IPS DF 6.9 (cell line): ENCODE measurements at regions not wholly inside any gene's neighbourhood (a gene's known extent, or its start where the extent isn't known, plus 50 kb on each side); places are given as distances from the start of the nearest gene placed in this dataset.

Experiments used
- DNase-seq: peaks from one replicate; pipeline ENCODE4 v3.0.0-alpha.2; 2013; ENCODE audit warnings: low read depth, low spot score
- H3K27ac ChIP-seq: one replicate; pipeline ENCODE4 v1.5.1; 2013; ENCODE audit warnings: low read length, control low read depth
- H3K27me3 ChIP-seq: 2 replicates; pipeline ENCODE4 v1.6.1; 2013; ENCODE audit warnings: mild to moderate bottlenecking, low read length; ENCODE audit not compliant: control insufficient read depth, insufficient read depth
- H3K36me3 ChIP-seq: 2 replicates; pipeline ENCODE4 v1.6.1; 2013; ENCODE audit warnings: low read length; ENCODE audit not compliant: control insufficient read depth, insufficient read depth
- H3K4me1 ChIP-seq: 2 replicates; pipeline ENCODE4 v1.6.1; 2013; ENCODE audit warnings: low read length; ENCODE audit not compliant: control insufficient read depth, insufficient read depth
- H3K4me3 ChIP-seq: 2 replicates; pipeline ENCODE4 v1.5.1; 2013; ENCODE audit warnings: mild to moderate bottlenecking, low read length
- H3K9me3 ChIP-seq: 2 replicates; pipeline ENCODE4 v1.6.1; 2013; ENCODE audit warnings: low read length, inconsistent platforms; ENCODE audit not compliant: control insufficient read depth, insufficient read depth
- WGBS: extraction: QIAGEN DNeasy Blood & Tissue Kit; methylation state at CpG from one replicate; pipeline ENCODE4 v1.1.7; 2013; ENCODE audit warnings: mixed read lengths, missing lambda C conversion rate; ENCODE audit not compliant: insufficient read length, insufficient coverage; 5-methylcytosine and 5-hydroxymethylcytosine counted together

DNA sequence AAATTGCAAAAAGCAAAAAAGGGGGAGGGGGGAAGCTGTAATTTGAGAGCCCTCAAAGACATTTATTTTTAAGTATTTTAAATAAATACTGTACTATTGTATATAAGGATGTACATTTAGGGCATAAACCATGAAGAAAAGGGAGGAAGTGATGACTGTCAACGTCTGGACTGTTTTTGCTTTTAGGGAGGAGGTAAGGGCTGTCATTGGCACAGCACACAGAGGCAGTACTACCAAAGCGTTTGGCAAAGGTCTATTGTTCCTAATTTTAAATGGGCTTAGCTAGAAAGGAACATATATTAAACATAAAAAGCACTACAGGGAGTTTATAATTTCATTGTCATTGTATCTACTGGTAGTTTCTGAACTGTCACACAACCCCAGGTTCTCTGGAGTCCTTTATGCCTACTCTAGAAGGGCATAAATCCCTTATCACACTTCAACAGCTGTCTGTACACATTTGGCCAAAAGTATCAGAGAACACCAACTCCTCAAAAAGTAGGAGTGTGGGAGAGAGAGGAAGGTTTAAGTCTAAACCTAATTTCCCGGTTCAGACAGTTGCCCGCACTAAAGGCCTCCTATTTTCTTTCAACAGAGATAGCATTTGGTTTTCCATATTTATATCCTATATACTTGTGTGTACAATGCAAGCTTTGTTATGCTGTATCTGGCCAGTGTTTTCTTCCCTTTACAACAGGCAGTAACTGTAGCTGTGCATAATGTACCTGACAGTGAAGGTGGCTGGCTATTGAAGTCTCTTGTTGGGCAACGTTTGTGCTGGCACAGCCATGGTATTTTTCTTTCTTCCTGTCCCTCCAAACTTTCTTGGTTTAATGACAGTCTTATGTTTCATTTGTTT is 406.2 kb downstream of the KLF5 start:
- H3K9me3 ChIP-seq: no peaks in the 10 kb centered on the region
- DNase-seq: no peak
- no CpG with 5 or more reads among the region's 5 CpGs for WGBS
- H3K4me1 ChIP-seq: no peaks in the 10 kb centered on the region; the same call in 1 of the 2 replicates
- H3K27ac ChIP-seq: no peak overlapping the region
- H3K36me3 ChIP-seq: no peaks in the 10 kb centered on the region
- H3K27me3 ChIP-seq: no peaks in the 10 kb centered on the region
- no peak overlapping the region for H3K4me3 ChIP-seq

DNA sequence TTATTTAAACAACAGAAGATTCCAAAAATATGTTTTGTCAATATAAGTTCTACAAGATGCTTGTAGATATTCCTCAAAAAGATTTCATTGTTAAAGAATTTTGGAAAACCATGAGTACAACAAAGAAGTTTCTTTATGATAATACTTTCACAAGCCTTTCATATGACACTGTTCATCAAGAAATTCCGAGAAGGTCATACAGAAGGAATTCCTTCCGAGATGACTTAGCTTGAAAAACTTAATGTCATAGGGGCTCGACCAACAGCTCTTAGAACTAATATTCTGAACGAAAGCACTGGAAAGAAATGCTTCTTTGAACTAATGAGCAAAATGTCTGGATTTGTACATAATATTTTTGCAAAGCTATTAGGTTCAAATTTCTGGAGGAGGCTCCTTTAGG is 403.4 kb downstream of the KLF5 start:
- no peak for DNase-seq
- no CpG with 5 or more reads among the region's 4 CpGs for WGBS
- H3K36me3 ChIP-seq: no peaks in the 10 kb centered on the region
- no peak overlapping the region for H3K27ac ChIP-seq
- H3K4me1 ChIP-seq: no peaks in the 10 kb centered on the region; the same call in 1 of the 2 replicates
- H3K27me3 ChIP-seq: no peaks in the 10 kb centered on the region
- H3K9me3 ChIP-seq: no peaks in the 10 kb centered on the region
- no peak overlapping the region for H3K4me3 ChIP-seq

DNA sequence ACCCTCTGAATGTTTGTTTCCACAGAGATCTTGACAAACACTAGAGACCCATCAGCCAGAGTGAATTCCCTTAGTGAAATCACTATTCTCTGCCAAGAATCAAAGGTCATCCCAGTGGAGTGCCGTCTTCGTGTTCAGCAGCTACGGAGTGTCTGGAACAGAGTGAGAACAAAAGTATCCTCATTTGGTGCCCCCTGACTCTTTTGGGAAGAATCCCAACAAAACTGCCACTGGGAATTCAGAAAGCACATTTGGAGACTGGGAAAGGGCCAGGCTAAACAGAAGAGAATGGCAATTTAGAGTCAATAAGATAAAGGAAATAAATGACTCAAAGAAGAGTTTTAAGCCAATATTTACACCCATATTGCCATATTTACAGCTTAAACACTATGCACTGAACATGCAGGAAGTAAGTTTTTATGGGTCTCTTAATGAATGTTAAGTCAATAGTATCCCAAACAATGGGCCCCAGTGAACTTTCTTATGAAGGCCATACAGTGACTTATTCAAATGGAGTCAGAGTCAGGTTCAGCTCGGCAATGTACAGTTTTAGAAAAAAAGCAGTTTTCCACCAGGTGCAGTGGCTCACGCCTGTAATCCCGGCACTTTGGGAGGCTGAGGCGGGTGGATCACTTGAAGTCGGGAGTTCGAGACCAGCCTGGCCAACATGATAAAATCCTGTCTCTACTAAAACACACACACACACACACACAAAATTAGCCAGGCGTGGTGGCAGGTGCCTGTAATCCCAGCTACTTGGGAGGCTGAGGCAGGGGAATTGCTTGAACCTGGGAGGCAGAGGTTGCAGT is 392.6 kb downstream of the KLF5 start:
- no peak for DNase-seq
- Histone ChIP-seq H3K27me3 (no peaks in the 10 kb centered on the region), H3K9me3 (no peaks in the 10 kb centered on the region), H3K4me1 (no peaks in the 10 kb centered on the region), H3K36me3 (no peaks in the 10 kb centered on the region), H3K4me3 (no peak overlapping the region), H3K27ac (no peak overlapping the region)
- no CpG with 5 or more reads among the region's 10 CpGs for WGBS

DNA sequence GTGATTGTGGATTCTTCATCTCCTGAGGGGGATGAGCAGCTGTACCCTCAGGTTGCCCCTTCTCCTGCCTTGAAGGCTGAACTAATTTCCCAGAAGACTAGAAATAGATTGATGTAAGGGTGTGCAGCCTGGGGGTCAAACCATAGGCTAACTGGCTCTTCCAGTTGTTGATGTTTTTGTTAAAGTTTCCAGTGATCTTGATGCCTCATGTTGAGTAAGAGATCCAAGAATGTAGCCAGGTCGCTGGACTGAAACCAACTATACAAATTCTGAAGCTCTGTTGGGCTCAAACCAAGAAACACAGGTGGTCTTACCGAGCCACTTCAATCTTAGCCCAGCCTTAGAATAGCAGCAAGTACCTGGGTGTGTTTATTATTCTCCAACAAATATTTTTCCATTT is 391.8 kb downstream of the KLF5 start:
- no peaks in the 10 kb centered on the region for H3K4me1 ChIP-seq
- no CpG with 5 or more reads among the region's 2 CpGs for WGBS

DNA sequence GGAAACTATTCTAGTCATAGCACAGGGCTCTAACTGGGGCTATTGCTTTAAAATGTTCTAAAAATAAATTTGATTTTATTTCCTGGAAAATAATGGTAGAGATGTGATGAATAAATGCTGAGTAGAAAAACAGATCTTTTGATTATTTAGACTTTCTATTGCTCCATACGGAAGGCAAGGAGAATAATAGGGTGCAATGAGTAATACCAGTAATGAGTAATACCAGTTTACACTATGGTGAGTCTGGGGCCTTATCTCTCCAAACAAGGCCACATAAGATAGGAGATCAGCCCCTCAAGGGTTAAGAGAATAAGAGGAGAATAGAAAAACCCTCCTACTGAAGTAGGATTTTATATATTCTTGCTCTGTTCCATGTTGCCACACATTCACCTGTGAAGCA is 390.4 kb downstream of the KLF5 start:
- no peaks in the 10 kb centered on the region for H3K36me3 ChIP-seq
- no peak for DNase-seq
- H3K27me3 ChIP-seq: no peaks in the 10 kb centered on the region
- no CpG with 5 or more reads among the region's 1 CpG for WGBS
- no peak overlapping the region for H3K4me3 ChIP-seq
- H3K4me1 ChIP-seq: no peaks in the 10 kb centered on the region
- H3K27ac ChIP-seq: no peak overlapping the region
- H3K9me3 ChIP-seq: no peaks in the 10 kb centered on the region

More for the DNA sequence above, 391.8 kb downstream of the KLF5 start:
- H3K27ac ChIP-seq: no peak overlapping the region
- no peak overlapping the region for H3K4me3 ChIP-seq
- H3K27me3 ChIP-seq: no peaks in the 10 kb centered on the region
- no peak for DNase-seq
- H3K9me3 ChIP-seq: no peaks in the 10 kb centered on the region
- no peaks in the 10 kb centered on the region for H3K36me3 ChIP-seq

DNA sequence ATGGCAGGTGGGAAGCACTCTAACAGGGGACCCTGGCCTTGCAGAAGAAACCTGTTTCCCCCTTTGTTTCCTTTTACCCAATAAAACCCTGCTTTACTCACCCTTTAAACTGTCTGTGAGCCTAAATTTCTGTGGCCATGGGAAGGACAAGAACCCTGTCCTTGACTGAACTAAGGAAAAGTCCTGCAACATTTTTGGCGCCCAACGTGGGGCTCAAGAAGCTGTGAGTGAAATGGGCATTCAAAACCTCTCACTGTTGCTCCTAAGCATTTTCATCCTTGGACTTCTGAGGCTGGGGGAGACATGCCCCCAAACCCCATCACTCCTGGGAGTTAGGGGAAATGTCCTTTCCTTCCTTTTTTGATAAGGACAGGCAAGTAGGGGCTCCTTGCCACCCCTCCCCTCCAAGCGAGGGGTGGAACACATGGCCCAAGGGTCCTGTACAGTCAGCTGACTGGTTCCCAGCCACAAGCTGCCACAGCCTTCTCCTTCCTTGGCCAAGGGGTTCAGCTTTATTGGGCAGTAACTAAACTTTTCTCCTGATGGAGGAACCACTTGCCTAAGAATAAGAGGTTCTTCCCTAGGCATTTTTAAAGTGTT is 381.6 kb downstream of the KLF5 start:
- DNase-seq: no peak
- Histone ChIP-seq H3K27me3 (no peaks in the 10 kb centered on the region), H3K36me3 (no peaks in the 10 kb centered on the region), H3K9me3 (peaks cover 3% of the 10 kb centered on the region; the same call in 1 of the 2 replicates), H3K4me3 (no peak overlapping the region), H3K27ac (no peak overlapping the region), H3K4me1 (no peaks in the 10 kb centered on the region)
- no CpG with 5 or more reads among the region's 3 CpGs for WGBS

DNA sequence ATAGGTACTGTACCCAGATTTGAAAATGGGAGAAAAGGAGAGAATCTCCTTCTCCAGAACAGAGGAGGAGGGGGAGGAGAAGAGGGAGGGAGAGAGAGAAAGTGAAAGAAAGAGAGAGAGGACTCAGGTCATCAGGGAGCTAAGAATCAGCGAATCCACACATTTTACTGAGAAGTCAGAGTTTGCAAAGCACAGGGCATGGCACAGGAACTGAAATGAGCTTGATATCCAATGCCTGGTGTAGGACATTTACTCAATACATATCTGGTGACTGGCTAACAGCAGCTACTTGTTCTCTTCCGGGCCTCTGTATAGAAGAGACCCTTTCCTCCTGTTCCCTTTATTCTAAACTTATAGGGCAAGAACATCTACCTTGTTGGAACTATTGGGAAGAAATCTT is 375.1 kb downstream of the KLF5 start:
- no peaks in the 10 kb centered on the region for H3K27me3 ChIP-seq
- H3K9me3 ChIP-seq: no peaks in the 10 kb centered on the region
- WGBS: no CpG with 5 or more reads among the region's 2 CpGs

DNA sequence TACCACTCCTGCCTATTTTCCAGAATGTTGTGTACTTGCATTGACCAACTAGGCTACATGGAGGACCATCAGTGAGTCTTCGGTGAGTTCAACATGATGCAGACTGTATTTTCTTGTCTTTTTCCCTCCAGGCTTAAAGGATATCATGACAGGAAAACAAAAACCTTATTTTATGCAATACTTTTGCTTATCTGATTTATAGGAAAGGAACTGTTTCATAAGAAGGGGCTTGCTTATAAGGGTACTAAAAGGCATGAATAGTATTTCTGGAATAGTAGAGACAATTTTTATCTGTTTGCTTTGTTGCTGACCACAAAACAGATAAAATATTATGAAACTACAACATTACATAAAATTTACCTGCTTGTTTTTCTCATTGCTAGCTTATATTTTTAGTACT is 374.7 kb downstream of the KLF5 start:
- no CpG with 5 or more reads among the region's 1 CpG for WGBS
- Histone ChIP-seq H3K9me3 (no peaks in the 10 kb centered on the region), H3K27me3 (no peaks in the 10 kb centered on the region), H3K4me1 (no peaks in the 10 kb centered on the region), H3K36me3 (no peaks in the 10 kb centered on the region), H3K4me3 (no peak overlapping the region), H3K27ac (no peak overlapping the region)
- no peak for DNase-seq

More for the DNA sequence above, 375.1 kb downstream of the KLF5 start:
- no peaks in the 10 kb centered on the region for H3K4me1 ChIP-seq
- no peak overlapping the region for H3K27ac ChIP-seq
- DNase-seq: no peak
- no peaks in the 10 kb centered on the region for H3K36me3 ChIP-seq
- no peak overlapping the region for H3K4me3 ChIP-seq

DNA sequence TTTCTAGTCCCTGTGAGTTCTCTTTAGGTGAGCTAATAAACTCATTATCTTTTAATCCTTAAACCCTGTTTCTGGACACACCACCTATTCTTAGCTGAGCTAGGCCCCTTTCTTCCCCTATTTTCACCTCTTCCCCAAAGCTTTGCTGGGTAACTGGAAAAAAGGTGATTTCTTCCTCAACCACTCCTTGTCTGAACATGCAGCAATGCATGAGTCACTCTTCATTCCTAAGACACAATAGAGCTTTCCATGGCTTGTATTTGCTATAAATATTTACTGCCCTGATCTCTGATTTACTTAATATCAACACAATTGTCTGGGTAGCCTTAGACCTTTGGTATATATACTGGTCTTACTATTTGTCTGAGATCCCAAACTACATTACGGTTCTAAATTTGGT is 370.9 kb downstream of the KLF5 start:
- H3K36me3 ChIP-seq: no peaks in the 10 kb centered on the region
- H3K4me3 ChIP-seq: no peak overlapping the region
- WGBS: no CpG with 5 or more reads among the region's 1 CpG
- no peaks in the 10 kb centered on the region for H3K4me1 ChIP-seq
- no peak overlapping the region for H3K27ac ChIP-seq
- H3K27me3 ChIP-seq: no peaks in the 10 kb centered on the region
- no peak for DNase-seq
- no peaks in the 10 kb centered on the region for H3K9me3 ChIP-seq

DNA sequence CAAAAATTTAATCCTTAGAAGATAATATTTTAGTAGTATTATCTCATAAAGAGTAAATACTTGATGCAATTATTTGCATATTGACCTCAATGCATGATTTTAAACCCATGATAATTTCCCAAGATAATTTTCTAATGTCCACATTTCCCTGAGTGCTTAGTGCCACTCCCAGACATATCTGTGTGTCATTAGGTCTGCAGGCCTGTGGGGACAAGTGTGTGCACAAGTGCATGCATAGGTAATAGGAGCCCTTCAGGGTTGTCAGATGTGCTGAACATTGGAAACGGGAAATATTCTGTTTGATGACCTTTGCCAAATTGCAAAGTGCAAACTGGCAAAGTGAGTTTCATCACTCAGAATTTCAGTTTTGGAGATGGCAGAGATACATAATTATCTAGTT is 369.9 kb downstream of the KLF5 start:
- no peaks in the 10 kb centered on the region for H3K27me3 ChIP-seq
- no peaks in the 10 kb centered on the region for H3K4me1 ChIP-seq
- H3K36me3 ChIP-seq: no peaks in the 10 kb centered on the region
- no peak for DNase-seq
- H3K4me3 ChIP-seq: no peak overlapping the region
- H3K9me3 ChIP-seq: no peaks in the 10 kb centered on the region
- no CpG with 5 or more reads among the region's 1 CpG for WGBS
- H3K27ac ChIP-seq: no peak overlapping the region
